ENCODE measurements at regions not wholly inside any gene's neighbourhood (a gene's known extent, or its start where the extent isn't known, plus 50 kb on each side); places are given as distances from the start of the nearest gene placed in this dataset.

GRCh38 chr10:52645187-52645758 lies 127.3 kb downstream of the MBL2 start:
- TF ChIP-seq CTCF (conservative IDR thresholded peaks at IDR 0.05; ENCODE audit: low read depth, low read length) (no peak), EZH2 (IDR thresholded peaks at IDR 0.05; ENCODE audit: low read length, unreplicated experiment) (no peak), EZH2phosphoT487 (IDR thresholded peaks at IDR 0.05; ENCODE audit: borderline replicate concordance, low read length) (no peak)
